Fibroblast of skin of right quadriceps (primary cell): ENCODE measurements at regions not wholly inside any gene's neighbourhood (a gene's known extent, or its start where the extent isn't known, plus 50 kb on each side); places are given as distances from the start of the nearest gene placed in this dataset.

Experiments
- DNase-seq: peaks from one replicate; pipeline ENCODE4 v3.0.0-alpha.2; 2013

- no peak for DNase-seq
Observed at GRCh38 chr13:40232311-40233040, 434.0 kb downstream of the FOXO1 start.

- no peak for DNase-seq
Observed at GRCh38 chr13:40233731-40234195, 432.7 kb downstream of the FOXO1 start.

- no peak for DNase-seq
Observed at GRCh38 chr13:40235160-40235796, 431.2 kb downstream of the FOXO1 start.

- no peak for DNase-seq
Observed at GRCh38 chr13:40236566-40237168, 429.8 kb downstream of the FOXO1 start.

GRCh38 chr13:40238761-40239160, 427.7 kb downstream of the FOXO1 start:
- DNase-seq = no peak

GRCh38 chr13:40240293-40240692, 426.1 kb downstream of the FOXO1 start:
- no peak for DNase-seq

- DNase-seq = no peak
Observed at GRCh38 chr13:40241125-40241798, 425.2 kb downstream of the FOXO1 start.

- no peak for DNase-seq
Observed at GRCh38 chr13:40243047-40243446, 423.4 kb downstream of the FOXO1 start.

- DNase-seq = no peak
Observed at GRCh38 chr13:40243982-40244381, 422.5 kb downstream of the FOXO1 start.

GRCh38 chr13:40245567-40245966, 420.9 kb downstream of the FOXO1 start:
- no peak for DNase-seq

GRCh38 chr13:40247845-40248244, 418.6 kb downstream of the FOXO1 start:
- no peak for DNase-seq

- DNase-seq = no peak
Observed at GRCh38 chr13:40251343-40252032, 415.0 kb downstream of the FOXO1 start.

- no peak for DNase-seq
Observed at GRCh38 chr13:40252241-40252640, 414.2 kb downstream of the FOXO1 start.

- DNase-seq = no peak
Observed at GRCh38 chr13:40252676-40253075, 413.8 kb downstream of the FOXO1 start.

- no peak for DNase-seq
Observed at GRCh38 chr13:40254394-40254793, 412.0 kb downstream of the FOXO1 start.

GRCh38 chr13:40255551-40255950, 410.9 kb downstream of the FOXO1 start:
- DNase-seq = no peak

GRCh38 chr13:40259899-40260298, 406.5 kb downstream of the FOXO1 start:
- DNase-seq = no peak

GRCh38 chr13:40261336-40261735, 405.1 kb downstream of the FOXO1 start:
- no peak for DNase-seq

- DNase-seq = no peak
Observed at GRCh38 chr13:40261947-40262346, 404.5 kb downstream of the FOXO1 start.

GRCh38 chr13:40269086-40269485, 397.4 kb downstream of the FOXO1 start:
- DNase-seq = no peak

- no peak for DNase-seq
Observed at GRCh38 chr13:40270726-40271125, 395.7 kb downstream of the FOXO1 start.

- no peak for DNase-seq
Observed at GRCh38 chr13:40271271-40271885, 395.1 kb downstream of the FOXO1 start.
